ENCODE measurements at regions not wholly inside any gene's neighbourhood (a gene's known extent, or its start where the extent isn't known, plus 50 kb on each side); places are given as distances from the start of the nearest gene placed in this dataset.

GRCh38 chr6:21511891-21512550 lies 81.5 kb upstream of the SOX4 start:
- H3K4me1 ChIP-seq (ENCODE audit: control insufficient read depth, insufficient read depth, low read length): no peaks in the 10 kb centered on the region
- H3K9me3 ChIP-seq (ENCODE audit: control insufficient read depth, insufficient read depth, low read depth, low read length): no peaks in the 10 kb centered on the region
- H3K27me3 ChIP-seq (ENCODE audit: control insufficient read depth, insufficient read depth, low read length): no peaks in the 10 kb centered on the region
- ChIA-PET CTCF (no interaction called here), POLR2A (no interaction called here)
- no peak for ATAC-seq
- TF ChIP-seq, protein P1, sequence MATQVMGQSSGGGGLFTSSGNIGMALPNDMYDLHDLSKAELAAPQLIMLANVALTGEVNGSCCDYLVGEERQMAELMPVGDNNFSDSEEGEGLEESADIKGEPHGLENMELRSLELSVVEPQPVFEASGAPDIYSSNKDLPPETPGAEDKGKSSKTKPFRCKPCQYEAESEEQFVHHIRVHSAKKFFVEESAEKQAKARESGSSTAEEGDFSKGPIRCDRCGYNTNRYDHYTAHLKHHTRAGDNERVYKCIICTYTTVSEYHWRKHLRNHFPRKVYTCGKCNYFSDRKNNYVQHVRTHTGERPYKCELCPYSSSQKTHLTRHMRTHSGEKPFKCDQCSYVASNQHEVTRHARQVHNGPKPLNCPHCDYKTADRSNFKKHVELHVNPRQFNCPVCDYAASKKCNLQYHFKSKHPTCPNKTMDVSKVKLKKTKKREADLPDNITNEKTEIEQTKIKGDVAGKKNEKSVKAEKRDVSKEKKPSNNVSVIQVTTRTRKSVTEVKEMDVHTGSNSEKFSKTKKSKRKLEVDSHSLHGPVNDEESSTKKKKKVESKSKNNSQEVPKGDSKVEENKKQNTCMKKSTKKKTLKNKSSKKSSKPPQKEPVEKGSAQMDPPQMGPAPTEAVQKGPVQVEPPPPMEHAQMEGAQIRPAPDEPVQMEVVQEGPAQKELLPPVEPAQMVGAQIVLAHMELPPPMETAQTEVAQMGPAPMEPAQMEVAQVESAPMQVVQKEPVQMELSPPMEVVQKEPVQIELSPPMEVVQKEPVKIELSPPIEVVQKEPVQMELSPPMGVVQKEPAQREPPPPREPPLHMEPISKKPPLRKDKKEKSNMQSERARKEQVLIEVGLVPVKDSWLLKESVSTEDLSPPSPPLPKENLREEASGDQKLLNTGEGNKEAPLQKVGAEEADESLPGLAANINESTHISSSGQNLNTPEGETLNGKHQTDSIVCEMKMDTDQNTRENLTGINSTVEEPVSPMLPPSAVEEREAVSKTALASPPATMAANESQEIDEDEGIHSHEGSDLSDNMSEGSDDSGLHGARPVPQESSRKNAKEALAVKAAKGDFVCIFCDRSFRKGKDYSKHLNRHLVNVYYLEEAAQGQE (IDR thresholded peaks at IDR 0.05; ENCODE audit: insufficient read depth in 1 of 2, low read depth in 2 of 2, low read length in 1 of 2): no peak
- H3K27ac ChIP-seq (ENCODE audit: low read length): no peak overlapping the region
- in situ Hi-C loops (cut with HindIII; ENCODE audit: low pct_unique_long_range_greater_than_20kb, low sequenced_read_pairs): no loop called here
- no peak for DNase-seq (ENCODE audit: low read depth, low spot score)
- intact Hi-C loops (cut with micrococcal nuclease; ENCODE audit: unreplicated experiment): no loop called here
- BruUV-seq (replicated peaks): no TSS peak
- no peak overlapping the region for H3K4me3 ChIP-seq (ENCODE audit: low read depth in 2 of 2, low read length in 2 of 2)
- no peaks in the 10 kb centered on the region for H3K36me3 ChIP-seq (ENCODE audit: control insufficient read depth, insufficient read depth, low read length)

DNA sequence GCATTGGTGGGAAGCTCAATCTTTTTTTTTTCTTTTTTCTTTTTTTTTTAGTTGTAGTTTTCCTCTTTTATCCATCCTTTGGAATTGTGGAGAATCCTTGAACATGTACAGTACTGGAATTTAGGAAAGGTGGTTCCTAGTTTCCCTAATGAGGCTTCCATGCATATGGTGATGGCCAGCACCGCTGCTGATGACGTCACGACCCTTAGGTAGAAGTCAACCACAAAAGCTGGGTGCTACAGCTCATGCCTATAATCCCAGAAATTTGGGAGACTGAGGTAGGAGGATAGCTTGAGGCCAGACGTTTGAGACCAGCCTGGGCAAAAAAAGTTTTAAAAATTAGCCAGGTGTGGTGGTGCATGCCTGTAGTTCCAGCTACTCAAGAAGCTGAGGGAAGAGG lies 79.3 kb upstream of the SOX4 start:
- Histone ChIP-seq H3K27me3 (ENCODE audit: control insufficient read depth, insufficient read depth, low read length) (no peaks in the 10 kb centered on the region), H3K36me3 (ENCODE audit: control insufficient read depth, insufficient read depth, low read length) (no peaks in the 10 kb centered on the region), H3K9me3 (ENCODE audit: control insufficient read depth, insufficient read depth, low read depth, low read length) (no peaks in the 10 kb centered on the region), H3K4me1 (ENCODE audit: control insufficient read depth, insufficient read depth, low read length) (no peaks in the 10 kb centered on the region), H3K27ac (ENCODE audit: low read length) (no peak overlapping the region), H3K4me3 (ENCODE audit: low read depth in 2 of 2, low read length in 2 of 2) (no peak overlapping the region)
- POLR2A ChIA-PET: interaction anchor here (0.6 kb wide), 1 partner anchor 495 kb away, joined by 3 read pairs; no protein-coding TSS in a partner anchor
- in situ Hi-C loops (cut with HindIII; ENCODE audit: low pct_unique_long_range_greater_than_20kb, low sequenced_read_pairs) (no loop called here), intact Hi-C loops (cut with micrococcal nuclease; ENCODE audit: unreplicated experiment) (no loop called here)
- DNase-seq (ENCODE audit: low read depth, low spot score): no peak
- no peak for ATAC-seq
- no TSS peak for BruUV-seq (replicated peaks)
- CTCF ChIA-PET: interaction anchor here (0.7 kb wide), 1 partner anchor 373 kb away, joined by 8 read pairs; no protein-coding TSS in a partner anchor
- no peak for TF ChIP-seq CTCF (IDR thresholded peaks at IDR 0.05)
- no peak for TF ChIP-seq POLR2AphosphoS5 (IDR thresholded peaks at IDR 0.05; ENCODE audit: low read depth, low read length)
- TF ChIP-seq SIN3A (IDR thresholded peaks at IDR 0.05; ENCODE audit: borderline replicate concordance, insufficient read depth, low read depth, low read length): no peak
- no peak for TF ChIP-seq TCF7L2 (IDR thresholded peaks at IDR 0.05; ENCODE audit: low read depth, low read length)
- TF ChIP-seq, protein P1 (IDR thresholded peaks at IDR 0.05; ENCODE audit: insufficient read depth in 1 of 2, low read depth in 2 of 2, low read length in 1 of 2): no peak
